HG03060 (cell line): ENCODE measurements at regions not wholly inside any gene's neighbourhood (a gene's known extent, or its start where the extent isn't known, plus 50 kb on each side); places are given as distances from the start of the nearest gene placed in this dataset.

Experiments
- ATAC-seq: cut with Tn5 transposase; IDR thresholded peaks from one replicate; pipeline ENCODE4 v1.9.1; 2021; ENCODE audit warnings: low read depth, moderate number of reproducible peaks; ENCODE audit not compliant: unreplicated experiment

DNA sequence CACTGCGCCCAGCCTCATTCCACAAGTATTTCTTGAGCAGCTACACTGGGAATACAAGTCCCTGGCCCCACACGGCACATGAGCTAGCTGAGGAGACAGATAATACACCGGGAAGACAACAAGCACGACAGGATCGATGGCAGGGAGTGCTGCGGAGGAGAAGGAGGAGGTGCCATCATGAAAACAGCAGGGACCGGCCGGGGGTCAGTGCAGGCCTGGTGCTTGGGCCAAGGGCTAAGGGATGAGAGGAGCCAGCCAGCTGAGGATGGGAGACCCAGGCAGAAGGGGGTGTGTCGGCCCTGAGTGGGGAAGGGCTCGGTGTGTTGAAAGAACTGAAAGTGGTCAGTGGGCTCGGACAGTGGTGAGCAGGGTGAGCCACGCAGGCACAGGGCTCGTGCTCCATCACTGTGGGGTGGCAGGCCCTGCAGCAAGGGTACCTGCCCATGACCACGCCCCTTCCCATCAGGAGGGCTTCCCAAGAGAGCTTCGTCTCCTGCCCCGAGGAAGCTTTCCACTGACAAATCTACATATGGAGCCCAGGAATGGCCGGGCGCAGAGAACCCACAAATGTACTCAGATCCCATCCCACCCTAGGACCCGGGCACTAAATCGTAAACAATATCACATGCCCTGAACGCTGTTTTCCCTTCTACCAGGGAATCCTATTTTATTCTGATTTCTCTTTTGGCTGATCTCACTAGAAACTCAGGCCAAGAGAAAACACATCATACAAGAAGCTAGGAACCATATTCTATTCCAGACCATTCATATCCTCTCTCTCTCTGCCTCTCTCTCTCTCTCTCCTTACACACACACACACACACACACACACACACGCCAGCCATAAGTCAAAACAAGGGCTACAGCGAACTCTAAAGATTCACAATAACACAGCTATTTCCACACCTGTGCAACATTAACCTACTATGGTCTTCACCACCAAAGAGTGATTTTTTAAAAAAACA lies 50.7 kb upstream of the TNRC6C start:
- ATAC-seq = no peak

GRCh38 chr17:77908501-77908900 lies 50.0 kb upstream of the TNRC6C start:
- ATAC-seq = no peak
